VCaP (cell line): ENCODE measurements at regions not wholly inside any gene's neighbourhood (a gene's known extent, or its start where the extent isn't known, plus 50 kb on each side); places are given as distances from the start of the nearest gene placed in this dataset.
A peak's percentile ranks its signal among the peaks of the same experiment; 100 is the strongest.

Source experiments
- H3K27ac ChIP-seq: fragments of 450-650 bp; 2 replicates; pipeline ENCODE4 v1.5.1; 2017
- CTCF ChIP-seq: fragments of 450-650 bp; conservative IDR thresholded peaks from 2 replicates; pipeline ENCODE4 v1.5.1; 2017; ENCODE audit warnings: mild to moderate bottlenecking, moderate library complexity

- peak overlapping the region; percentile 99 for H3K27ac ChIP-seq
- no peak for TF ChIP-seq CTCF
Observed at GRCh38 chr18:54767098-54767497, 61.2 kb upstream of the RAB27B start.

DNA sequence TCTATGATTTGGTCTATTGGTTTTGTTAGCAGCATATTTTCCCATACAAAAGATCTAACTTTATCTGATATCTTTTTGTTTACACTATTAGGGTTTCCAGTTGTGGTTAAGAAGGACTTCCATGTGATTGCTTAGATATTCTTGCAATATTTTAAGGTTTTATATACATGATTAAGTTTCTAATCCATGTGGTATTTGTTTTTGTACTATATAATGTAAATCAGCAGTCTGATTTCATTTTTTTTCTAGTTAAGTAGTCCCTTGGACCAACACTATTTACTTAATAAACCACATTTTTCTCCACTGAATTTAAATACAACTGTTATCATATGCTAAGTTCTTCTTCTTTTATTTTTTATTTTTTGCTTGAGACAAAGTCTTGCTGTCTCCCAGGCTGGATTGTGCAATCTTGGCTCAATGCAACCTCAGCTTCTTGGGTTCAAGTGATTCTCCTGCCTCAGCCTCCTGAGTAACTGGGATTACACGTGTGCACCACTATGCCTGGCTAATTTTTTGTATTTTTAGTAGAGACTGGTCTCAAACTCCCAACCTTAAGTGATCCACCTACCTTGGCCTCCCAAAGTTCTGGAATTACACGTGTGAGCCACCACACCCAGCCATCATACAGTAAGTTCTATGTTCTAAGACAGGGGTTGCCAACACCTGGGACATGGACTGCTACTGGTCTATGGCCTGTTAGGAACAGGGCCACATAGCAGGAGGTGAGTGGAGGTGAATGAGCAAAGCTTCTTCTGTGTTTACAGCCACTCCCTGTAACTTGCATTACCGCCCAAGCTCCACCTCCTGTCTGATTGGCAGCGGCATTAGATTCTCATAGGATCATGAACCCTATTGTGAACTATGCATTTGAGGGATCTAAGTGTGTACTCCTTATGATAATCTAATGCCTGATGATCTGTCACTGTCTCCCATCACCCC, 58.5 kb upstream of the RAB27B start:
- no peak for TF ChIP-seq CTCF
- peak overlapping the region; percentile 99; the same call in 1 of the 2 replicates for H3K27ac ChIP-seq

GRCh38 chr18:54772056-54772455, 56.2 kb upstream of the RAB27B start:
- no peak for TF ChIP-seq CTCF
- no peak overlapping the region for H3K27ac ChIP-seq

DNA sequence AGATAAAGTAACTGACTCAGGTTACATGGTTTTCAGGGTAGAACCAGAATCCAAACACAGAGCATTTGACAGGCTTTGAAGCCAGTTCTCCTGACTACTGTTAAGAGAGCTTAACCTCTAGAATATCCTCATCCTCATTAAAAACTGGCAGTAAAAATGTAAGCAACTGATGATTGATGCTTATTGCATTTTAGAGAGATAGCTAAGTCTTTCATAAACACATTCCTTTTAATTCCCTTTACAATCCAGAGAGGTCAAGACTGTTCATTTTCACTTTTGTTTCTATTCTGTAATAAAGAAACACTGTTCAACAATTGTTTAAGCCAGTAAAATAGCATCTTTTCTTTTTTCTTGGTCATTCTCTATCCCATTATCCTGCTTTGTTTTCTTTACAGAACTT, 53.9 kb upstream of the RAB27B start:
- TF ChIP-seq CTCF = no peak
- H3K27ac ChIP-seq = peak overlapping the region; percentile 96

GRCh38 chr18:54774981-54775665, 53.2 kb upstream of the RAB27B start:
- H3K27ac ChIP-seq = peak overlapping the region; percentile 96
- TF ChIP-seq CTCF = no peak

GRCh38 chr18:54775686-54776085, 52.6 kb upstream of the RAB27B start:
- peak overlapping the region; percentile 96 for H3K27ac ChIP-seq
- TF ChIP-seq CTCF = no peak

GRCh38 chr18:54776282-54776977, 51.8 kb upstream of the RAB27B start:
- TF ChIP-seq CTCF = no peak

More at GRCh38 chr18:54776282-54776977, 51.8 kb upstream of the RAB27B start:
- peak overlapping the region; percentile 96 for H3K27ac ChIP-seq
